ENCODE measurements at regions not wholly inside any gene's neighbourhood (a gene's known extent, or its start where the extent isn't known, plus 50 kb on each side); places are given as distances from the start of the nearest gene placed in this dataset.

DNA sequence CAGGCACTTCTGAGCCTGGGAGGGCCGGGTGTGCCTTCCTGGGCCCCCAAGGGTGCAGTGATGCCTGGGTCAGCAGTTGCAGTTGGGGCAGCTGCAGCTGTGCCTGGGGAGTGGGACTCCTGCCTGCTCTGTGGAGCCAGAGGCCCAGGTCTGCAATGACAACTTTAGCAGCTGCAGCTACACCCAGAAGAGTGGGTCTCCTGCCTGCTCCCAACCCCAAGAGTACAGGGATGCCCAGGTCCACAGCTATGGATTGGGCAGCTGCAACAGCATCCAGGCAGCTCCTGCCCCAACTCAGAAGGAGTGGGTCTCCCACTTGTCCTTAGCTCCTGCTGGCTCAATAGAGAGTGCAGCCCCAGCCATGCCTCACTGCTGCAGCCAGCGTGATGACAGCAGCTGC lies 73.0 kb upstream of the ST3GAL5 start (continued):
- TF ChIP-seq SP1 (IDR thresholded peaks at IDR 0.05) (no peak), TAF1 (conservative IDR thresholded peaks at IDR 0.05) (no peak), CTCF (IDR thresholded peaks at IDR 0.05; ENCODE audit: low read depth, low read length, missing input control) (no peak), RXRA (IDR thresholded peaks at IDR 0.05) (no peak), FOXA2 (IDR thresholded peaks at IDR 0.05) (no peak), GABPA (IDR thresholded peaks at IDR 0.05 in 1 of 2, conservative IDR thresholded peaks at IDR 0.05 in 1 of 2) (no peak)

DNA sequence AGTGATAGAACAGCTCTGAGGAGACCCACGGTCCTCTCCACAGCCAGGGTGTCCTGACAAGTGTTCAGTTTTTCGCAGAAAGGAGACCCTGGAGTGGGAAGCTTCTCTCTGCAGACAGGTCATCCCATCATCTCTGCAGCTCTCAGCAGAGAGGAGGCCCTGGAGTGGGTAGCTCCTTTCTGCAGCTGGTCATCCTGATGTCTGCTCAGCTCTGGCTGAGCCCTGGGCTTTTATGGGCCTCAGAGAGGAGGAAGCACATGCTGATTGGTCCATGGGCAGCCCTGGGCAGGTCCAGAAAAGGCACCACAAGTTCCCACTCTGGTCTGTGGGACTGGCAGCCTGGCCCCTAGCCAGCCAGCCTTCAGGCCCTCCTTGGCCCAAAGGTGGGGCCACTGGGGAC lies 72.3 kb upstream of the ST3GAL5 start:
- DNase-seq (ENCODE audit: low spot score): no peak
- TF ChIP-seq YY1 (IDR thresholded peaks at IDR 0.05): no peak
- TF ChIP-seq CTCF (IDR thresholded peaks at IDR 0.05; ENCODE audit: low read depth, low read length, missing input control): no peak
- no peak for TF ChIP-seq EGR1 (IDR thresholded peaks at IDR 0.05; ENCODE audit: low read depth in 2 of 2)
- no peak for TF ChIP-seq TAF1 (conservative IDR thresholded peaks at IDR 0.05)
- TF ChIP-seq RXRA (IDR thresholded peaks at IDR 0.05): no peak
- TF ChIP-seq FOXA1 (IDR thresholded peaks at IDR 0.05): no peak
- TF ChIP-seq HNF4G (IDR thresholded peaks at IDR 0.05): no peak
- TF ChIP-seq, protein P1, sequence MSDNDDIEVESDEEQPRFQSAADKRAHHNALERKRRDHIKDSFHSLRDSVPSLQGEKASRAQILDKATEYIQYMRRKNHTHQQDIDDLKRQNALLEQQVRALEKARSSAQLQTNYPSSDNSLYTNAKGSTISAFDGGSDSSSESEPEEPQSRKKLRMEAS (IDR thresholded peaks at IDR 0.05): no peak
- no peak for TF ChIP-seq HNF4A (conservative IDR thresholded peaks at IDR 0.05)
- TF ChIP-seq, protein P2, sequence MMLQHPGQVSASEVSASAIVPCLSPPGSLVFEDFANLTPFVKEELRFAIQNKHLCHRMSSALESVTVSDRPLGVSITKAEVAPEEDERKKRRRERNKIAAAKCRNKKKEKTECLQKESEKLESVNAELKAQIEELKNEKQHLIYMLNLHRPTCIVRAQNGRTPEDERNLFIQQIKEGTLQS (IDR thresholded peaks at IDR 0.05): no peak
- no peak for TF ChIP-seq REST (IDR thresholded peaks at IDR 0.05)
- TF ChIP-seq FOXA2 (IDR thresholded peaks at IDR 0.05): no peak
- no peak for TF ChIP-seq JUND (IDR thresholded peaks at IDR 0.05)
- TF ChIP-seq NR2F2 (IDR thresholded peaks at IDR 0.05): no peak
- Histone ChIP-seq H3K4me1 (ENCODE audit: control insufficient read depth in 4 of 4, insufficient read depth in 4 of 4, low read length in 3 of 4) (no peaks in the 10 kb centered on the region), H3K9me3 (ENCODE audit: control insufficient read depth in 4 of 4, low read length in 3 of 4) (no peaks in the 10 kb centered on the region), H3K27me3 (ENCODE audit: control insufficient read depth in 4 of 4, insufficient read depth in 4 of 4, low read length in 3 of 4) (no peaks in the 10 kb centered on the region), H3K27ac (ENCODE audit: low read depth in 1 of 2, low read length in 2 of 2) (no peak overlapping the region), H3K36me3 (ENCODE audit: control insufficient read depth in 4 of 4, insufficient read depth in 3 of 4, low read depth in 1 of 4, low read length in 3 of 4) (no peaks in the 10 kb centered on the region), H3K4me3 (ENCODE audit: low read depth in 1 of 3, low read length in 3 of 3) (no peak overlapping the region), H3K9ac (ENCODE audit: low read depth in 1 of 2, low read length in 2 of 2) (no peak overlapping the region)
- 98% methylated on average over 2 of the region's 2 CpGs for WGBS

Measured in liver (tissue), 8 donors.